Loucy (cell line): ENCODE measurements at regions not wholly inside any gene's neighbourhood (a gene's known extent, or its start where the extent isn't known, plus 50 kb on each side); places are given as distances from the start of the nearest gene placed in this dataset.

Experiments
- H2AFZ ChIP-seq: fragments of 200-600 bp; sonication (generic); 2 replicates; pipeline ENCODE4 v1.6.0; 2016; ENCODE audit warnings: antibody characterized with exemption, mild to moderate bottlenecking, low read length, moderate library complexity
- H3F3A ChIP-seq: fragments of 200-600 bp; 2 replicates; pipeline ENCODE4 v1.6.0; 2016; ENCODE audit warnings: antibody characterized with exemption, low read depth, mild to moderate bottlenecking
- H3K27me3 ChIP-seq: fragments of 200-600 bp; sonication (generic); 2 replicates; pipeline ENCODE4 v1.6.1; 2014; ENCODE audit warnings: low read length, mild to moderate bottlenecking; ENCODE audit not compliant: insufficient read depth, poor library complexity, severe bottlenecking
- H3K36me3 ChIP-seq: fragments of 200-600 bp; sonication (generic); 2 replicates; pipeline ENCODE4 v1.6.1; 2016; ENCODE audit warnings: low read length; ENCODE audit not compliant: insufficient read depth
- H3K4me1 ChIP-seq: fragments of 200-600 bp; sonication (generic); 2 replicates; pipeline ENCODE4 v1.5.1; 2014; ENCODE audit warnings: low read length, mild to moderate bottlenecking; ENCODE audit not compliant: insufficient read depth, poor library complexity, severe bottlenecking
- H3K4me2 ChIP-seq: fragments of 200-600 bp; sonication (generic); 2 replicates; pipeline ENCODE4 v1.6.0; 2014; ENCODE audit warnings: antibody characterized with exemption, low read length, low read depth, mild to moderate bottlenecking; ENCODE audit not compliant: poor library complexity, severe bottlenecking
- H3K4me3 ChIP-seq: fragments of 200-600 bp; sonication (generic); 2 replicates; pipeline ENCODE4 v1.5.1; 2014; ENCODE audit warnings: low read length, mild to moderate bottlenecking, mixed read lengths; ENCODE audit not compliant: poor library complexity, severe bottlenecking
- H3K79me2 ChIP-seq: fragments of 200-600 bp; sonication (generic); 2 replicates; pipeline ENCODE4 v1.6.1; 2014; ENCODE audit warnings: low read length; ENCODE audit not compliant: insufficient read depth
- H3K9ac ChIP-seq: fragments of 200-600 bp; sonication (generic); 2 replicates; pipeline ENCODE4 v1.6.0; 2014; ENCODE audit warnings: mild to moderate bottlenecking, low read depth, low read length, moderate library complexity; ENCODE audit not compliant: poor library complexity, severe bottlenecking
- H3K9me2 ChIP-seq: fragments of 200-600 bp; sonication (generic); replicated peaks from 2 replicates; pipeline ENCODE4 v1.6.1; 2016; ENCODE audit warnings: low read depth, low read length, mixed read lengths
- H3K9me3 ChIP-seq: fragments of 200-600 bp; sonication (generic); 2 replicates; pipeline ENCODE4 v1.6.1; 2014; ENCODE audit warnings: mild to moderate bottlenecking, antibody characterized with exemption, low read length, low read depth; ENCODE audit not compliant: insufficient read depth
- H4K20me1 ChIP-seq: fragments of 200-600 bp; sonication (generic); 2 replicates; pipeline ENCODE4 v1.6.0; 2014; ENCODE audit warnings: antibody characterized with exemption, low read length, mild to moderate bottlenecking; ENCODE audit not compliant: insufficient read depth, poor library complexity, severe bottlenecking
- CTCF ChIP-seq: fragments of 200-600 bp; sonication (generic); conservative IDR thresholded peaks from 2 replicates; pipeline ENCODE4 v1.5.1; 2014; ENCODE audit warnings: mild to moderate bottlenecking, antibody characterized with exemption, low read length
- EZH2phosphoT487 ChIP-seq: fragments of 200-600 bp; IDR thresholded peaks from 2 replicates; pipeline ENCODE4 v1.6.1; 2018; ENCODE audit warnings: antibody characterized with exemption, mild to moderate bottlenecking, moderate library complexity, borderline replicate concordance

DNA sequence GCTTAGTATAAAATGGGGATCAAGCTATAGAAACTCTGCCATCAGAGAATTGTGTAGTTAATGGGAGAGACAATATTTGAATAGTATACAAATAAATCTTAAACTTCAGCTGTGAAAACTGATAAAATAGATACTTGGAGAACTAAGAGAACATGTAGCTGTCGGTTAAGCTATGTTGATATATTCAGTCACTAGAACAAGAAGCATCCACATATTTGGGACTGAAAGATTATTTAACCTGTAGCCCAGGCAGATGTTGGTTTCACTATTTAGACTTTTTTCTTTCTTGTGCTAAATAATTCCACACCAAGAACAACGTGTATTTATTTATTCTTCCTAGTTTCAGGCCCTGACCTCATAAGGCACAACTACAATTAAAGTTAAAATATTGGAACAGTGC, 521.0 kb upstream of the CCNG1 start:
- Histone ChIP-seq H2AFZ (no peak overlapping the region), H3K79me2 (no peaks in the 10 kb centered on the region), H3K9me3 (no peaks in the 10 kb centered on the region), H3F3A (no peaks in the 10 kb centered on the region), H3K4me2 (no peak overlapping the region), H3K9ac (no peak overlapping the region), H4K20me1 (no peaks in the 10 kb centered on the region), H3K4me3 (no peak overlapping the region), H3K9me2 (no peaks in the 10 kb centered on the region), H3K36me3 (no peaks in the 10 kb centered on the region), H3K4me1 (no peaks in the 10 kb centered on the region), H3K27me3 (no peaks in the 10 kb centered on the region)
- TF ChIP-seq EZH2phosphoT487 = no peak
- no peak for TF ChIP-seq CTCF

DNA sequence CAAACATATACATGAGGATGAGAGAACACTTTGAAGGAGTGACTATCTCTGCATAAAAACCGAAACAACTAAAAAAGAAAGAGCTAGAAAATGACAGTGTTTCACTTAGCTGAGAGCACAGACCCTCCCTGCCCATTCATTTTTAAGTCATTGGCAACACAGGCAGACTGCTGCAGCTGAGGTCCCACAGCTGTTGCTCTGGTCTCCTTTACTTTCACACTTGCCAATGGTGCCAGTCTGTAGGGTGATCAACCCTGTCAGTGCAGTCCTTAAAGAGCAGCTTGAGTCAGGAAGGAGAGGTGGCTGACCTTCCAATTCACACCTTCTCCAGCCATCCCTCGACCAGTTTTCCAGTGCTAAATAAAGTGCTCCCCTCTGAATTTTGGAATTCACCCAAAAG, 508.3 kb upstream of the CCNG1 start:
- Histone ChIP-seq H3F3A (no peaks in the 10 kb centered on the region), H3K79me2 (no peaks in the 10 kb centered on the region), H3K36me3 (no peaks in the 10 kb centered on the region), H4K20me1 (no peaks in the 10 kb centered on the region), H3K4me1 (no peaks in the 10 kb centered on the region), H3K9ac (no peak overlapping the region), H3K4me3 (no peak overlapping the region), H3K9me3 (no peaks in the 10 kb centered on the region), H2AFZ (no peak overlapping the region), H3K9me2 (no peaks in the 10 kb centered on the region), H3K4me2 (no peak overlapping the region), H3K27me3 (no peaks in the 10 kb centered on the region)
- TF ChIP-seq CTCF (no peak), EZH2phosphoT487 (no peak)

DNA sequence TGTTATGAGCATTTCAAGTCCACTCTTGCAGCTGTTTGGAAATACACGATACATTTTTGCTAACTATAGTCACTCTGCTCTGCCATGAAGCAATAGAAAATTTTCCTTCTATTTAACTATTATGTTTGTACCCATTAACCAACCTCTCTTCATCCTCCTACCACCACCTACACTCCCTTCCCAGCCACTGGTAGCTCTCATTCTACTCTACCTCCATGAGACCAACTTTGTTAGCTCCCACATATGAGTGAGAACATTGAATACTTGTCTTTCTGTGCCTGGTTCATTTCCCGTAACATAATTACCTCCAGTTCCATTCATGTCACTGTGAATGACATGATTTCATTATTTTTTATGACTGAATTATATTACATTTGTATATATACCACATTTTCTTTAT, 505.9 kb upstream of the CCNG1 start:
- no peak for TF ChIP-seq CTCF
- TF ChIP-seq EZH2phosphoT487 = no peak
- H3K27me3 ChIP-seq = no peaks in the 10 kb centered on the region
- no peak overlapping the region for H3K4me2 ChIP-seq
- no peaks in the 10 kb centered on the region for H4K20me1 ChIP-seq
- no peaks in the 10 kb centered on the region for H3K9me3 ChIP-seq
- H3K36me3 ChIP-seq = no peaks in the 10 kb centered on the region
- H3K4me3 ChIP-seq = no peak overlapping the region
- H3K9ac ChIP-seq = no peak overlapping the region
- no peaks in the 10 kb centered on the region for H3K9me2 ChIP-seq
- no peak overlapping the region for H2AFZ ChIP-seq
- H3K79me2 ChIP-seq = no peaks in the 10 kb centered on the region
- H3F3A ChIP-seq = no peaks in the 10 kb centered on the region
- no peaks in the 10 kb centered on the region for H3K4me1 ChIP-seq
